HG02943 (cell line): ENCODE measurements at regions not wholly inside any gene's neighbourhood (a gene's known extent, or its start where the extent isn't known, plus 50 kb on each side); places are given as distances from the start of the nearest gene placed in this dataset.

Experiments used
- ATAC-seq: cut with Tn5 transposase; IDR thresholded peaks from one replicate; pipeline ENCODE4 v1.9.1; 2021; ENCODE audit warnings: mild to moderate bottlenecking, low read depth, moderate library complexity; ENCODE audit not compliant: unreplicated experiment

DNA sequence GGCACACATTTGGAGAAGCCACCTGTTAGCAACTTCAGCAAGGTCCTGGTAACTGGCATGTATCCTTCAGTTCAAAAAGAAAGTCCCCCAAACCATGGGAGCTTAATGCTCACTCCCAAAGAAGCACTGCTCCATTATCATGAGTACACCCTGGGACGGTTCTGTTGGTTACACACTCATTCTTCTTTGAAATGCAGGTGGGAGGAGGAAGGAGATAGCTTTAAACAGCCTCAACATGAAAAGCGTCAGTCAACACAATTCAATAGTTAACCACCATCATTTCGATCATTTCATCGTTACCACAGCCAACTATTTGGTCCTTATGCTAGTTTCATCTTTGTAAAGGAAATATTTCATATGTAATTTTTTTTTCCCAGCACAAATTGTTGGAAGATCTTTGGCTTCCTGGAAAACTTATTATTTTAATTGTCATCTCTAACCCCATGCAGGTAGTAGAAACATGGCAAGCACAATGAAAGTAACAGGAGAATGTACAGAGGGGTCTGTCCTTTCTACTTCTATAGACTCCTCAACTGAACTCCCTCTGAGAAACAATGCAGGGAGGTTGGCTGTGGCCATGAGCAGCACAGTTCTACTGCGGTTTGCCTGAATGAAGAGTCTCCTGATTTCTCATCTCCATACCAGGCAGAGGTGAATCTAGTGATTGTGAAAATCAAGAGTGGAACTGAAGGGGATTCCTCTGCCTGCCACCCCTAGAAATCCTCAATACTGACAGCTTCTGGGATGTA is 196.4 kb upstream of the FOXN3 start:
- no peak for ATAC-seq

DNA sequence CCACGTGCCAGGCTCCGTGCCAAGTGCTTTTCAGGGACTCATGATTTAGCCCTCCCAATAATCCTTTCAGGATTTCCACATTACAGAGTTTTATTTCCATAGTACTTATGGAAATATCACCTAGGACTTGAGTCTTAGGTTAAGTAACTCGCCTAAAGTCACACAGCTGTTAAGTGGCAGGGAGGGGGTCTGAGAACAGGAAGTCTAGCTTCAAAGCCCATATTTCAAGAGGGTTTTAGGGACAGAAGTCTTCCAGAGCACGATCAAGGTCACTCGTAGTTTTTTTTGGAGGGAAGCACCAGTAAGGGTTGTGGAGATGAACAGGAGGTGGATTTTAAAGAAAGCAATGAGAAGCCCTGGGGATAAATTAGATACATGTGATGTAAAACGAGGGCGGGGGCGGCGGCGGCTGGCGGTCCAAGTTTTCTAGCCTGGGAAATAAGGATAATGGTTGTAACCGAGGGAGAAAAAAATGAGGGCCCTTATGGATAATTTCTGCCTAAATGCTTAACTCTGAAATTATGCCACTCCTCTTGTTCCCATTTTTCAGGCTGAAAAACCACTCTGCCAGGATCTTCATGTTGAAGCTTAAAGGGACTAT is 192.6 kb upstream of the FOXN3 start:
- ATAC-seq = no peak

DNA sequence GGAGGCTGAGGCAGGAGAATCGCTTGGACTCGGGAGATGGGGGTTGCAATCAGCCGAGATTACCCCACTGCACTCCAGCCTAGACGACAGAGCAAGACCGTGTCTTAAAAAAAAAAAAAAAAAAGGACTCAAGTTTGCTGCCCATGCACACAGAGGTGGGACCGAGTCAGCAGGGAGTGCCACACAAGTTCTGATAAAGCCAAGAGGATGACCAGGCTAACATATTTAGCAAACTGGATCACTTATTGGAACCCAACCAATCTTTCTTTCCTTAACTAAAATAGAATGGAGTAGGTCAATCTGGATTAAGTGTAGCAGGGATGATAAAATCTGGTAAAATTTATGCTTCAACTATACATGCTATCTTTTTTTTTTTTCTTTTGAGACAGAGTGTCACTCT is 190.4 kb upstream of the FOXN3 start:
- ATAC-seq = no peak

DNA sequence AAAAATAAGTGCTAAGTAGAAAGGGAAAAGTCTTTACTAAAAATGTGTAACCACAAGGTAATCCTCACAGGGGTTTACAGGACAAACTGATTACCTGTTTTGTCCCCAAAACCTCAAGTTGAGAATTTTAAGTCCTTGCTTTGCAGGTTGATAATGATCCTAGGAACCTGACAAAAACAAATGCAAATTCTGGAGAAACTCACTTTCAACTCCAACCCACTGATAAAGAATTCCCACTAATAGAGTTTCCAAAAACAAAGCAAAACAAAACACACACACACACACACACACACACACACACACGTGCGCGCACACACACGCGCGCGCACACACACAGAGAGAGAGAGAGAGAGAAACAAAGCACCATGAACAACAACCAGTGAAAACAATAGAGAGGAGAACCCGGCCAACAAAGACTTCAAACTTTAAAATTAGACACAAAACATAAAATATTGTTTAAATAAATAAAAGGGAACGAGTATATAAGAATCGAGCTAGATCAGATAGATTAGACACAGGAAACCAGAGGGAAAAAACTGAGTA is 187.0 kb upstream of the FOXN3 start:
- no peak for ATAC-seq

DNA sequence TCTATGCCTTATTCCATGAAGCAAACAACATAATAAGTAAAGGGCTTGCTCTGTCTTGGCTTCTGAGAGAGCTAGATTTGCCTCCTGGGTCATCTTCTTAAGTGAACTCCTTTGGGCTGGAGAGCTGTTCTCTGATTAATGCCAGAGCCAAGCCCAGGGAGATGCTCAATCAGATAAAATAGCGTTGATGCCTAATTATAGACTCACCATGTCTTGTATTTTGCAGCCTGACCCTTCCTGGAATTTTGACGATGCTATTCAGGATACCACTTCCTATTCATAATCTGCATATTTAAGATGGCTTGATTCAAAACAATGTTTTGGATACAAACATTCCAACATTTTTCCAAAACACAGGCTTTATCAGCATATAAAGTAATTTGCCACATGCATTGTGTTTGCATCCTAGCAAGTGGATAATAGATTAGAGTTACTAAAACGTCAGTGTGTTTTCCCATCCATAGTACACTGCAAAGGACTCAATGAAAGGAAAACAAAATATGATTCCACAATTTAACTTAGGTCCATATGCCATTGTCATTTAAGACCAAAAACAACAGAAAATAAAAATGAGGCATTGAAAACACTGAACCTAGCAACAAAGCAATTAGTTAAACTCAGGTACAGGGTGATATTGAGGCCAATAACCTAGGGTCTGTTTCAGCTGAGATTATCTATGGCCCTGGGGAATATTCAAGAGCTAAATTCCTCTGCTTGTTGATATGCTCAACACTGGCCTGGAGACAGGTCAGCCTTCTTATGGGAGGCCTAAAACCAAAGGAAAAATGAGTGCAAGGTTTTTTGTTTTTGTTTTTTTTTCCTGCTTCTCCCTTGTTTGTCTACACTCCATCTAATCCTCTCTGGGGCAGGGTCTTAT is 184.2 kb upstream of the FOXN3 start:
- no peak for ATAC-seq

DNA sequence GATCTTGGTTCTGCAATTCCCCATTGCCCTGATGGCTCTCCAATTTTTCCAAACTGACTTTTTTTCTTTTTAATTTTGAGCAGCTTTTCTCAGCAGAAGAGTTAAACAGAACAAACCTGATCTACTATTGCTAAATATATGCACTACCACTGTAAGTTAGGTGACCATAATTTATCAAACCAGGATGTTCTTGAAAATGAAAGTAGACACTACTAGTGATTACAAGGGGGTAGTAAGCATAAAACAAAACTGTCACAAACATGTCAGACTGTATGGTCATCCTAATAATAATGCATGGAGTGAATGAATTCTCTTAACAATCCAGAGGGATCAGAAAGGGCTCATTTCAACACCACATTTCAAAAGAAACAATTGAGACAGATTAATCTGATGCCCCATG is 183.0 kb upstream of the FOXN3 start:
- no peak for ATAC-seq

DNA sequence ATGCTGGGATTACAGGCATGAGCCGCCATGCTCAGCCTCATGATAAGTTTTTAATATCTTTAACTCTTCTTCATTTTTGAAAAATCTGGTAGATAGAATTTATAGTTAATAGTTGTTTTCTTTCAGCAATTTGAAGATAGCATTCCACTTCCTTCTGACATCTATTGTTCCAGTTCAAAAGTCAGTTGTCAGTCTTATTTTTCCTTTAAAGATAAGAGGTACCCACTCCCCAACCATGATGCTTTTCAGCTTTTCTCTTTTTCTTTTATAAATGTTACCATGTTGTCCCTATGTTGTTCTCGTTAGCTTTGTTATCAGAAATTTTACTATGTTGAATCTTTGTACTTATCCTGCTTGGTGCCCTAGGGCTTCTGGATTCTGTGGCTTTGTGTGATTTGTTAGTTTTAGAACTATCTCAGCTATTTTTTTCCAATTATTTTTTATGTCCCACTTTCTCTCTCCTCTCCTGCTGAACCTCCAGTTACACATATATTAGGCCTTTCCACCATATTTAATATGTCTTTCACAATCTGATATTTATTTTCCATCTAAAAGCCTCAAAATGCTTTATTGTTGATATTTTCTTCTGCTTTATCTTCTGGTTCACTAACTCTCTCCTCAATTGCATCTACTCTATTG is 181.6 kb upstream of the FOXN3 start:
- ATAC-seq = no peak

DNA sequence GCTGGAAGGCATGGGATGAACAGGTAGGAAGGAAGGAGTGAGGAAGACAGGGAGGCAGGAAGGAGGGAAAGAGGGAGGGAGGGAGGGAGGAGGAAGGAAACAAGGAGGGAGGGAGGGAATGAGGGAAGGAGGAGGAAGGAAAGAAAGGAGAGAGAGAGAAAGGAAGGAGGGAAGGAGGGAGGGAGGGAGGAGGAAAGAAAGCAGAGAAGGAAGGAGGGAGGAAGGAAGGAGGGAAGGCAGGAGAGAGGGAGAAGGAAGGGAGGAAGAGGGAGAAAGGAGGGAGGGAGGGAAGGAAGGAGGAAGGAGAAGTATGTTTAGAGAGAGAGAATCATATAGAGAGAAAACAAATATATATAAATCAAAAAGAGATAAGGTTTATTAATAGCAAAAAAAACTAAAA is 175.9 kb upstream of the FOXN3 start:
- ATAC-seq = no peak

DNA sequence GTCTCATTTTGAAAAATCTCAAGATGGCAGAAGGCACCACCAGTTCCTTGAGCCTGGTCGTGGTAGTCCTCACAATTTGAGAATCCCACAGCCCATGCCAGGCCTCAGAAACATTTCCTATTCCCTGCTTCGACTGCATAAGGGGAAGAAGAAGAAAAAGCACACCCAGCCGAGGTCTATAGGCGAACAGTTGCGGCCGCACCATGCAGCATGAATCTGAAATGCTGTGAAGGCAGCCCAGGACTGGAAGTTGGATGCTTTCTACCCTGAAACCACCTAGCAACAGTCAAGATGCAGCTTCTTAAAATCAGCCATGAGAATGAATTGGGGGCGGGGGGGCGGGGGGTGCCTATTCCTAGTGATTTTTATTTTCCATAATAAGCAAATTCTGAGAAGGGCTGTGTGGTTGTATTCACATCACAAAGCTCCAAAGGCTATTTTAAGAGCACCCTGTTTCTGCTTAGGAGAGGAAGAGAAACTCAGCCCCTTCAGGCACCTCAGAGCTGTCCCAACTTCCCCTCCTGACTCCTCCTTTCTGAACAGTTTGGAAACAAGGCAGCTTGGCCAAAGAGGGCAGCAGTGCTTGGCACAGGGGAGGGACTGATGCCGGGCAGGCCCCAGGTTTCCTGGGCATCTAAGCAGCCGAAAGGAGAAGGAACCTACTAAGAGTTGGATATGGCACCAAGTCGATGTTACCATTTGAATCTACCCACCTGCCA is 172.5 kb upstream of the FOXN3 start:
- no peak for ATAC-seq

DNA sequence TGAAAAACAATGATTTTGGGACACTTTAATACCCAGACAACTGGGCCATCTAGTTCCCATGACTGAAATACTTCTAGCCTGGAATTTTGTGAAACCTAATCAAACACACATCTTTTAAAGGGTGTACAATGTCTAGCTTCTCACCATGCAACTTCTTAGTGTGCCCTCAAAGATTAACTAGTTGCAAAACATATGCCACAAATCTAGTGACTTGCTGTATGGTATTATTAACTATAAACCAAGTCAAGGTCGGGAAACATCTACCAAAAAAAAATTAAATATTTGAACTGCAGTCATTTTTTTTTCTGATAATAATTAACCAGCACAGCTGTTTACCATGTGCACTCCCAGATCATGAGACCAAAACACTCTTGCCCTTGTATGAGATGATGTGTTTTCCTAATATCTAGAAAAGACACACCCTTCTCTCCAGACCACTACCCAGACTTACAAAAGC is 171.8 kb upstream of the FOXN3 start:
- ATAC-seq = no peak

DNA sequence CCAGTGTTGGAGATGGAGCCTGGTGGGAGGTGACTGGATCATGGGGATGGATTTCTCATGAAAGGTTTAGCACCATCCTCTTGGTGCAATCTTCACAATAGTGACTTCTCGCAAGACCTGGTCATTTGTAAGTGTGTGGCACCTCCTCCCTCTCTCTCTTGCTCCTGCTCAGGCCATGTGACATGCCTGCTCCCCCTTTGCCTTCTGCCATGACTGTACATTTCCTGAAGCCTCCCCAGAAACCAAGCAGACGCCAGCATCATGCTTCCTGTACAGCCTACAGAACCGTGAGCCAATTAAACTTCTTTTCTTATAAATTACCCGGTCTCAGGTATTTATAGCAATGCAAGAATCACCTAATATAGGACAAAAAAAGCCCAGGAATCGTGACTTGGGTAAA is 171.0 kb upstream of the FOXN3 start:
- no peak for ATAC-seq

DNA sequence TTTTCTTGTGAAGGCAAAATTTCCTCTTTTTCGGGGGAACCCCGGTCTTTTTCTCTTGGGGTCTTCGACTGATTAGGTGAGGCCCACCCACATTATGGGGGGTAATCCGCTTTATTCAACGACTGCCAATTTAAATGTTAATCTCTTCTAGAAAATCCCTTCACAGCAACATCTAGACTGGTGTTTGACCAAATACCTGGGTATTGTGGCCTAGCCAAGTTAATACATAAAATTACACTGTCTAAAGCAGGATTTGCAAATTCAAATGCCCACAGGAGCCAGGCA is 170.0 kb upstream of the FOXN3 start:
- ATAC-seq = no peak

DNA sequence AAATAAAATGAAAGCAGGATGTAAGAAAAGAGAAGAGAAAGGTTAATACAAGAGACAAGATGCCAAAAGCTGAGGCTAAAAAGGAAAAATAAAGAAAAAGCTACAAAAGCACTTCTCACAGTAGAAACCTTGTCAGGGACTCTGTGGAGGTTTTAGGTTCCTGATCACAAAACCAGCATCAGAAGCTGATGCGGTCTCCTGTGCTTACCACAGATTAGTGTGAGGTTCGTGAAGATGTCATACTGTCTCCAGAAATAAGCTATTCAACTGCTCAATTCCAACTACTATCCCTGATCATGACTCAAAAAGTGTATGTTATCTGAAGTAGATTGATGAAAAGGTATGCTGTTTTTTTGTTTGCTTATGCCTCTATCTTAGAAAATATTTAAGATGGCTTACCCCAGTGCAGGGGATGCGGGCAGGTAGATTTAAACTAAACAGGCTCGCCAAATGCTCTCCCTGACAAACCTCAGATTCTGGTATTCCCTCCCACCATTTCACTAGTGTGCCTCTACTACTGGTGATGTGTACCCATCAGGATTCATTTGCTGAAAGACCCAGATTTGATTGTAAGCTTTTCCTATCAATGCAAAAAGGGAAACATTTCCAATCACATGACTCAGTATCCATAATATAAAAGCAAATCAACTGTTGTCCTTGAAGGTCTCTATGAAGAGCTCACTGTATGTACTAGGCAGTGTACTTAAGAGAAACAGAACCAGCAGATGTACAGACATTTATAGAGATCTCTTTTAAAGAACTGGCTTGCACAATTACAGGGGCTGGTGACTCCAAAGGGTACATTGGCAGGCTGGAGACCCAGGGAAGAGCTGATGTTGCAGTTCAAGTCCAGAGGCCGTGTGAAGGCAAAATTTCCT is 169.5 kb upstream of the FOXN3 start:
- no peak for ATAC-seq

DNA sequence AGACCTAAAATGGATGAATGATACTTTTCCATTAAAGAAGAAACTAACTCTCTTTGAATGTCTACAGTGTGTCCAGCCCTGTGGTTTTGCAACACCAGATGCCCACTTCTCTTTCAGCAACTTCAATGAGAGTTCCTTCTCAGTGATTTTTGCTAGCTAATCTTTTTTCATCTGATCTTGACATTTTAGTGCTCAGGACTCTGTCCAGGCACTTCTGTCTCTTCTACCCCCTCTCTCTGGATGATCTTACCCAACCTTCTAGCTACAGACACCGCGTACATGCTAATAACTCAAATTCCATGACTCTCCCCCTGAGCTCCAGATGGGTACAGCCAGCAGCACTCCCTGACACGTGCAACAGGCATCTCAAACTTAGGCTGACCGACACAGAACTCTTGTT is 161.1 kb upstream of the FOXN3 start:
- no peak for ATAC-seq

DNA sequence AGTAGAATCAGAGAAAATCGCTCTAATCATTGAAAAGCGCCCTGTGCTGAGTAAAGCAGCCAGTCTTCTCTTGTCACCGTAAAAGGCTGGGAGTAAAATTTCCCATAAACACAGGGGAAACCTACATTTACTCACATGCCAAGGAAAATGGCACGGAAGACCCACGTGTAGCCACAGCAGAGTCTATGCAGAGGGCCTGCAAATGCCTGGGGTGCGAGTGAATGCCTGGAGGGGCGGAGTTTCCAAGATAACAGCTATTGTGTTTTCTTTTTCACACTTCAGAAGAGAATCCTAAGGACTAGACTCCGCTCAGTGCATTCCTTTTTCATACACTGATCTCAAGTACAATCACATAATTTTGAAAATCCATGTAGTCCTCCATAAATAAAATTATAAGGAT is 159.9 kb upstream of the FOXN3 start:
- ATAC-seq = no peak

DNA sequence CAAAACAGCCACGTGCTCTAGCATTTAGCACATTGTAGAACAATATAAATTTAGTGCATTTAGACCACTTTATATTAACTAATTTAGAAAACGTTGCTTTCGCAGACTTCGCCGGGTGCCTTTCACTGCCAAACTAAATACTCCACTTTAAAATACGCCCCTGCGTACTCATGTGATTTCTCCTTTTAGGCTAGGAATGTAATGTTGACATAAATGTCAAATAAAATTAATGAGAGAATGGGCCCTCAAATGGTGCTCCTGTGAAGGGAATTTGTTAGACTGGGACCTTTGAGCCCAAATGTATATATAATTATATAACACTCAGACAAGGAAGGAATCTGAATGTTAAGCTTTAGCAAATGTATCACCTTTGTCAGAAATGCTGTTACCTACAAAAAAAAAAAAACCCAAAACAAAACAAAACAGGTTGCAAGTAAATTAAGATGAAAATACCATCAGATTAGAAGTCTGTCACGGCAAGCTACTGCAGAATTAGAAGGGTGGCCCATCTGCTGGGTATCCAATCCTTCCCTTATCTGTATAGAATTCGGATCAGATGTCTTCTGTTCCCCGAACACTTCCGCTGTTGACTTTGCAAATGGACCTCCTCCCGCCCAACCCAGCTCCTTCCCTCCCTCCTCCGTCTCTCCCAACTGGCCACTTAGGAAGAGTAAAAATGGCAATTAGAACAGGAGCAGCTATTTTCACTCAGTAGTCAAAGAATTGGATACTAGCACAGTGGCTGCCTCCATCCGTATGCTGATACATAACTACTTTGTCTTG is 159.3 kb upstream of the FOXN3 start:
- no peak for ATAC-seq

DNA sequence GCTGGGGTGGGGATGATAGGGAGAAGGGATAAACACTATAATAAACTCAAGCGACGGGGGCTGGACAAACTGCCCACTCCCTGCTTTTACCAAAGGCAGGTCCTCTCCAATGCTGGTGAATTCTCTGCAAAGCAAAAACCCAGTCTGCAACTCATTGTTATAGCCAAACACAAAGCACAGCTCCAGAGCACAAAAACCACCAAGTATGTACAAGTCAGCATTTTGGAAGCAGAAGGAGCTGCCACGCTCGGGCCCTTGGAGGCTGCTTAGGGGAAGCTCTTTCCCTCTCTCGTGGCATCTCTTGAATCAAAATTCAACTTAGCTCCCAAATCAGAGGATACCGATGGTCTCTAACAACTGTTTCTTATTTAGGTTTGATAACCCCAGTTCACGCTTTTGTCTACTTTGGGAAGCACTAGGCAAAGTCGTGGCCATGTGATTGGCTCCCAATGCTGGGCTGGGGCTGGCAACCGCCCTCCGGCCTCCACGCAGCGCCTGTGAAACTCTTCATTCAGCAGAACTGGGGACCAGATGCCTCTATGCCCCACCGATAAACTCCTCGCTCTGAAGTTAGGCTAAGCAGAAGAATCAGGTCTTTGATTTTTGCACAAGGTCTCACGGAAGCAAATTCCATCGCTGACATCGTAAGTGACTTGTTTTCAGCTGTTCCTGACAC is 158.5 kb upstream of the FOXN3 start:
- no peak for ATAC-seq

DNA sequence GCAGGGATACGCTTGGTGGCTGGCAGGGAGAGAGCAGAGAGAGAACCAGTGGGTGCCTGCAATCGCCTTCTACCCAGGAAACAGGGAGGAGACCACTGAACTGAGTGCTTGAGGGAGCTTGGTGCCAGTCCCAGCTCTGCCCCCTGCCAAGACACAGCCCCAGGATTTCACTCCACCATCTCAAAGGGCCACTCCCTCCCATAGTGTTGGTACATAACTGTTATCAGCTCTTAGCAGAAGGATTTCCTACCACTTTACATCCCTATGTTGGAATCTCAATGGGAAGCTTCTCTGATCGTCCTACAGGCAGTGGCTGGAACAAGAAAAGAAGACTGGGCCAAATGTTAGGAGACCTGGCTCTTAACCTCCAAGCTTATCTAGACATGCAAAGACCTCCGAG is 157.4 kb upstream of the FOXN3 start:
- ATAC-seq = no peak
